Stimulated activated CD4-positive, alpha-beta T cell treated with anti-CD3 and anti-CD28 coated beads, TNF-alpha, amount 100 ng/mL, for 4 hours (primary cell): ENCODE measurements at regions not wholly inside any gene's neighbourhood (a gene's known extent, or its start where the extent isn't known, plus 50 kb on each side); places are given as distances from the start of the nearest gene placed in this dataset.

Experiments used
- DNase-seq, 3 experiments: peaks; one replicate each; pipeline ENCODE4 v3.0.0-alpha.2; 2020; ENCODE audit warnings: low read depth in 3 of 3

DNA sequence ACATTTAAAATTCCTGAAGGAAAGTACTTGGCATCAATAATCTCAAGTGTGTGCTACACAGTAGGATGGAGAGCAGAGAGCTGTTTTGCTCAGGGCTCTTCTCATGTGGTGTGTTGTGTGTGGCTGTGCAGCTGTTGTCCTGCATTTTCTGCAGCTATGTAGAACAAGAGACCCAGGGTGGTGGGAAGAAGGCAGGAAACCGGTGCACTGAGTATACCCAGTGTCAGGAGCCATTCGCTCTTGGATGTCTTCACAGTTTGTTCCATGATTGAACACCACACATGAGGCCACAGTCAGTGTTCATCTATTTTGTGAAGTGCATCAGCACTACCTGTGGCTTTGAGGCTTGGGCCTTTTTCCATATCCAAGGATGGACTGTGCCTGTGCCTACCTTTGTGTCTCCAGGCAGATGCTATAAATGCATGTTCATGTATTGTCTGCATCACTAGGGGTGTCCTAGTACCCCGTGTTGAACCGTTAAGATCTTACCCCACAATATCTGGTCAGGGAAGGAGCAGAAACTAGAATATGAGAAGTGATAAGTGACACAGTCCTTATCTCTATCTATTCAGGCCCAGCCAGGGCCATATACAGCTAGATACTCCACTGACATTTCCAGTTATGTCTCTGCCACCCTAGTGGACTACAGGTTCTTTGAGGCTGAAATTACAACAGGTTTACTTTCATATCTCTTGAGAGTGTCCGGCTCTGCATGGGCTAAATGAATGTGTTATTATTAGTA, 194.3 kb downstream of the NR2F2 start:
- DNase-seq, result no peak

DNA sequence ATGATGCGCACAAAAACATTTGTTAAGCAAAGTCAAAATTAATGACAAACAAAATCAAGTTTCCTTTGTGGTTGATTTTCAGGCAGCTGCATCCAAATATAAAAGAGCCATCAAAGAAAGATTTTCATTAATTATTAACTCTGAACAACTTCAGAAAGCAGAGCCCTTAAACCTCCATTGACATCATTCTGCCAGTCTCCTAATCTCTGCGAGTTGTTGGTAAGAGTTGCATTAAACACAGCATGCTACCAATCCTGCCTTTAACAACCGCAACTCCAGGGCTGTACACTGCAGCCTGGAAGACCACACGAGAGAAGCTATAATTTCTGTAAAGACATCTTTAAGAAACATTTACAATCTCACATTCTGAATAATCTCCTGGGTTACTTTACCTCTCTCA, 204.6 kb downstream of the NR2F2 start:
- DNase-seq, result no peak

DNA sequence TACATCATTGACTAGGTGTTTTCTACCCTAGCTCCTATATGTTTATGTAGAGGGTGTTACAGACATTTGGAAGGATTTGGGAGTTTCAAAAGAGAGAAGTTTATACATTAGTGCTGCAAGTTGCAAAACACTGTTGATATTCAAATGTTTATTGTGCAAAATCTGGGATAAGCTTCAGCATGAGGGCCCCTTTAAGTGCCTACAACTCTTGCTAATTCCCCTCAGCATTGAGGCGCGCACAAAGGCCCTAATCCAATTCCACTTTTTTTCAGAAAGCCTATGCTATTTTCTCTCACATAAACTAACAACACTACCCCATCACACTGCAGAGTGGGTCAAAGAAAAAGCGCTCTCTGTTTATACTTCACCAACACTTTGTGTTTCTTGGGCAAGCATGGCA, 208.0 kb downstream of the NR2F2 start:
- no peak for DNase-seq

DNA sequence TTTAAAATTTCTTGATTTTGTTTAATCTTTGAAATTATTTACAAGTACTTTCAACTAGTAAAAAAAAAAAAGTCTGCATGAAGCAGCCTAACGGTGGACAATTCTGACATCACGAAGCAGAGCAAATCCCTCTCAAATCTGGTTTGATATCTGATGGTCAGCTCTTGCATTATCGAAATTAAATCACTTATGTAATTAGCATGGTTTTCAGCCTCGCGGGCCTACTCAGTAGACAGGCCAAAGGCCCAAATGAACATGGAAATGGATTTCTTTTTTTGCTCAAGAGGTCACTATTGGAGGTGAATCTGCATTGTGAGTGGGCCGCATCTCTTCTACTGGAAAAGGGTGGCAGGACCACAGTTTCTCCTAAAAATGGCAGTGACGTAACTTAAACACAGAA, 209.8 kb downstream of the NR2F2 start:
- no peak for DNase-seq

DNA sequence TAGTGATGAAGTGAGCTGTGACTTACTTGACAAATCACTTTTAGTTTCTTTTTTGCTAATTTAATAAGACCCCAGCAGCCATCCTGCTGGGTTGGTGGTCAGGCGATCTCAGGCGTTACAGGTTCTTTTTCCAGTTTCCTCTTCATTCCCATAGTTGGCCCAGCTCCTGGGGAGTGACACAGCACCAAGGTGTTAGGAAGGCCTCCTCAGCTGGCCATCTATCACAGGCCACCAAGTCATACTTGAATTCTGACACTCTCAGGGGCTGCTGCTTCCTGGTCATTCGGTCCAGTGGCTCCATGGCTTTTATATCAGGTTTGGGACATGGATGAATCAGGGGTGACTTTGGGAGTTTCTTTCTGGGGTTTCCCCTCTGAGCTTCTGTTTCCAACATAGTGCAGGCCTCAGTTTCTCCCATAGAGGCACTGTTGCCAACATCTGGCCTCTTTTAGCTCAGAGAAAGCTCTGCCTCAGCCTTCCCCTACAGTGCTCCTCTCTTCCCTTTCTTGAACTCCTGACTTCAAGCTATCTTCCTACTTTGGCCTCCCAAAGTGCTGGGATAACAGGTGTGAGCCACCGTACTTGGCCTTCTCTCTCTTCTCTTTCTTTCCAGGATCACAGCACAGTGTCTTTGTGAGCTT, 211.8 kb downstream of the NR2F2 start:
- DNase-seq, result no peak

DNA sequence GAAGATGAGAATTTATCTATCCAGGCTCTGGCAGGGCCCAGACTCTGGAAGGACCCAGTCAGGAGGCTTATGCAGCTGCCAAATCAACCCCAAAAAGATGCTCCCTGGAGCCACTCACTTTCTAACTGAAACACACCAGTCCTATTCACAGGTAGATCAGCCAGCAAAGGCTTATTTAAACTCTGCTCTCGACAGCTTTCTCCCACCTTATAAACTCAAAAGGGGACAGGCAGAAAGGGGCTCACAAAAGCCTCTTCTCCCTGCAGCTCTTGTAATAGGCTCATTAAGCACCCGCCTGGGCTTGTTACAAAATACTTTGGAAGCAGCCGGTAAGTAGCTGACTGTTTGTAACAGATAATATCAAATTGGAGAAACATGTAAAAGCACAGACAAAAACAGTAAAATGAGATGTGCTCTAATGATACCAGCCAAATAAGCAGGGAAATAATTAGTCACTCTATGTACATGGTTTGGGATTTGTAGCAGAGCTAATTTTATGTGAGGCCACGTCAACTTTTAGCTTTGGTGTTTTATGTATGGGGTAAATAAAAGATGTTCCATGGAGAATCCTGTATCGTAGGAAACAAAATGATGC, 213.8 kb downstream of the NR2F2 start:
- no peak for DNase-seq

DNA sequence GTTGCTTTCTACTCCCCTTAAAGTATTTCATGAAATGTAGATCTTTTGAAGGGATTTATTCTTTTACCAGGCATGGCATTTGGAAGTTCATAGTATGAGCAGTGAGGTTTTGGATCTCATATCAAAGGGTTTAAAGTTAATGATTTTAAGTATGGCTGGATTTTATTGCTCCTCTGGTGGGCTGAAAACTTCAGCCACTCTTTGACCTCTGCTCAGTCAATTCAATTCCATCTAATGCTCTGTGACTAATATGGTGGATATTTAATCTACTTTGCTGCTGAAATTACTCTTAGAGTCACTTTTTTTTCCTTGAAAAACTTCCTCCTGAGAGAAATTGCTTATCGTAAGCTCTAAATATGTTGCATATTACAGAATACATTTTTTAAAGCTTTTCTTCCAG, 218.6 kb downstream of the NR2F2 start:
- DNase-seq, result no peak

DNA sequence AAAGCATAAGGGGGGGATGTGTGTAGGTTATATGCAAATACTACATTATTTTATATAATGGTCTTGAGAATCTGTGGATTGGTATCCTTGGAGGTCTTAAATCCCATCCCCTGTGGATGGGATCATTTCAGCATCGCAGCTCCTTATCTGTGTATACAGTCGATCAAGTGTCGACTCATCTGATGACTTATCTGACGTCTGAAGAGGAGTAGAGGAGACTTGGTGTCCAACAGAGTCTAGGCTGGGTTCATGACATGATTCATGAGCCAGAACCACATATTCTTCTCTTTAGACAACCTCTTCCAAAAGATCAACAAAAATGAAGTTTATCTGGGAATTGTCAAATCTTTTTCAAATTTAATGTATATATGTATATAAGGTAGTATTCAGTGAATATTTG, 220.7 kb downstream of the NR2F2 start:
- DNase-seq, result no peak

DNA sequence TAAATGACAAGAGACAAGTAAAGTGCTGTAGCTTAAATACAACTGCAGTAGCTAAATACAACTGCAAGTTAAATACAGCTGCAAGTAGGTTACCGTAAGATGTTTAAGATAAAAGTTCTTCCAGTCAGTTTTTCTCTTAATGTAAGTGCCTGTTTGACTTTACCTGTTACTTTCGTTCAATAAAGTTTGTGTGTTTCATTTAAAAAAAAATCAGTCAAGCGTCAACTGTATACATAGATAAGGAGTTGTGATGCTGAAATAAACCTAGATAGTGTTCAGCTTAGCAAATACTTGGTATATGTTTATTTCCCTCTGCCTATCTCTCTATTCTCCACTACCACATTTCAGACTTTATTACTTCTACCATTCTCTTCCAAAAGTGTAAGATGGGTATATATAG, 221.2 kb downstream of the NR2F2 start:
- DNase-seq, result no peak

DNA sequence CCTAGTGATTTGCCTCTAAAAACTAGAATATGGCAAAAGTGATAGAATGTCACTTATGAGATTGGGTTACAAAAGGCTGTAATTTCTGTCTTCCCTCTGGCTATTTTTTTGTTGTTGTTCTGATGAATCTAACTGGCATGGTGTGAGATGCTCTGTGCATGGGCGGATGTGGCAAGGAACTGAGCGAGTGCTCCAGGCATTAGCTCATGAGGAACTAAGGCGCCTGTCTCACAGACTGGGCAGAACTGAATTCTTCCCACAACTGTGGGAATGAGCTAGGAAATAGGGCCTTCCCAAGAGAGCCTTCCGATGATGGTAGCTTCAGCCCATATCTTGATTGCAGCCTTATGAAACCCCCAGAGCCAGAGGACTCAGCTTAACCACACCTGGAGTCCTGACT, 222.5 kb downstream of the NR2F2 start:
- DNase-seq, result no peak

DNA sequence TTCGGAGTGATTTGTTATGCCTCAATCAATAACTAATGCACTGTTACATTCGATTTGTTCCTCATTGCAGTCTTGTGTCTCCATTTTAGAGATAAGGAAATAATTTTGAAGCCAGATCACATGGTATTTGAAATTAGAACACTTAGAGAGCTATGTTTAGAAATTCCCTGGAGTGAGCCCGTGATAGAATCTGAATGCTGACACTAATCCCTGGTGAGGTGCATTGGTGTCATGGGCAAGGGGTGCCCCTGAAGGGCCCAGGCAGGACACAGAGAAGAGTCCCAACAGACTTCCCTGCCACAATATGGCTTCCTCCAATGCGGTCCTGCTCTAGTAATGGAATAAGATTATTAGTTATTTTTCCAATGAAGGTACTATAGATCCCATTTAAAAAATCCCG, 223.0 kb downstream of the NR2F2 start:
- no peak for DNase-seq

DNA sequence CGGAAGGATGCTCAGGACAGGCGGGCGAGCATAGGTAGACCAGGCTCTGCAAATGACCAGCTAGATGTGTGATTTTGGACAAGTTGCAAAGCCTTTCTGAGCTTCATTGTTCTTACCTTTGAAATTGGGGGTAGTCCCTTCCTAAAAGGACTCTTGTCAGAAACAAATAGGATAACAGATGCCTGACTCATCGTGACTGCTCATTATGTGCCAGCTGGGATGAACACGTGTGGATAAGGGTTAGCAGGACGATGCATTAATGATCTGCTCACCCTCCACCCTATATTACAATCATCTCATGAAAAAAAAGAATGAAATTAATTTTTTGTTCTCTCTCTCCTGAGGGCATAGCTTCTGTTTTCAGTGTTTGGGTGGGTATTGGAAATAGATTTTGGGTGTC, 223.4 kb downstream of the NR2F2 start:
- DNase-seq, result no peak

DNA sequence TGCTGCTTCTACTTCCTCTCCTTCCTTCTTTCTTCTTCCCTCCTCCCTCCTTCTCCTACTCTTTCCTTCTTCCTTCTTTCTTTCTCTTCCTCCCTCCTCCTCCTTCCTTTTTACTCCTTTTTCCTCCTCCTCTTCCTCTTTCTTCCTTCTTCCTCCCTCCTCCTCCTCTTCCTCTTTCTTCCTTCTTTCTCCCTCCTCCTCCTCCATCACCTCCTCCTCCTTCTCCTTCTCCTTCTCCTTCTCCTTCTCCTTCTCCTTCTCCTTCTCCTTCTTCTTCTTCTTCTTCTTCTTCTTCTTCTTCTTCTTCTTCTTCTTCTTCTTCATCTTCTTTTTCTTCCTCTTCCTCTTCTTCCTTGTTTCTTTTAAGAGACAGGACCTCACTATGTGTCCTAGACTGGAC, 224.0 kb downstream of the NR2F2 start:
- no peak for DNase-seq

DNA sequence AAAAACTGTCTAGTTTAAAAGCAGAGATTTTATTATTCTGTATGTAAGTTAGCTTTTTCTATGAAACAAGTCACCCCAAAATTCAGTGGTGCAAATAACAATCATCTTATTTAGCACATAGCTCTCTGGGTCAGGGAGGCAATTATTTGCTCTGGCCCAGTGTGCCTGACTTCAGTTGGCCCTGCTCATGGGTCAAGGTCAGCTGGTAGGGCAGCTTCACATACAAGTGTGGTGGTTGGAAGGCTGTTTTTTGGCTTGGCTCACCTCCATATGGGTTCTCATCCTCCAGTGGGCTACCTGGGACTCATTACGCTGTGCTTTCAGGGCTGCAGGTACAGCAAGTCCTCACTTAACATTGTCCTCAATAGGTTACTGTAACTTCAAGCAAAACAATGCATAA, 228.6 kb downstream of the NR2F2 start:
- DNase-seq, result no peak

DNA sequence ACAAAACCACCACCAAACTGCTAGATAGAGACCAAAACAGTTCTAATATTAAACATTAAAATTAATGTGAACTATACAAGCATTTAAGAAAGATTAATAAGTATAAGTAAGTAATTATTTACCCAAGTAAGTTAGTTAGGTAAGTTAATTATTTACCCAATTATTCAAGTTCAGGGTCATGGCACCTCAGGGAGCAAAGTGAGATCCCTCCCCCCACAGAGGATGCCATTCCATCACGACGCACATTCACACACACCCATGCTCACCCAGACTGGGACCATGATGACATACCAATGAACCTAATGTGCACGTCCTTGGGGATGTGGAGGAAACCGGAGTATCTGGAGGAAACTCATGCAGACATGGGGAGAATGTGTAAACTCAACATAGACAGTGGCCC, 229.1 kb downstream of the NR2F2 start:
- DNase-seq, result no peak

DNA sequence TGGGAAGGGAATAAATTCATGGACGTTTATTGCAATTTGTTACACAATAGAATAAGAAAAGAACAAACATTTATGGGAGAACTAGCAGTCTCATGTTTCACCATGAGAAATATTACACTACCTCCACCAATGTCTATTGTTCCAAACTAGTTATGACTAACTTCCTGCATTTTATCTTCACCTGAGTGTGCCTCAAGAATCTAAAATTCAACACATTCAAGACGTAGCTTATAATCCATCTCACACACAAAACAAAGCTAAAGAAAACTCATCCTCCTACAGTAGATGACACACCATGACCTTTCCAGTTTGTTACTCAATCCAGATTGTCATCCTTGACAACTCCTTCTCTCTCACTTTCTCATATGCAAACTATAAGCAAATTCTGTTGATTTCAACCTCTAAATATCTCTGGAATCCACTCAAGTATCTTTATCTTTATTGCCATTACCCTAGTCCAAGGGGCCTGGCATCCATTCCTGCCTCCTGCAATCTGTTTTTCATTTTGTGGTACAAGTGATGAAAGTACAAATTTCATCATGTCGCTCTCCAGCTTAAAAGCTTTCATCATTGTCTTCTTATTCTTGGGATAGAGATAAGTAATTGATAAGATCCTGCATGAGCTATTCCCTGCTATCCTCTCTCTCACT, 229.9 kb downstream of the NR2F2 start:
- no peak for DNase-seq

DNA sequence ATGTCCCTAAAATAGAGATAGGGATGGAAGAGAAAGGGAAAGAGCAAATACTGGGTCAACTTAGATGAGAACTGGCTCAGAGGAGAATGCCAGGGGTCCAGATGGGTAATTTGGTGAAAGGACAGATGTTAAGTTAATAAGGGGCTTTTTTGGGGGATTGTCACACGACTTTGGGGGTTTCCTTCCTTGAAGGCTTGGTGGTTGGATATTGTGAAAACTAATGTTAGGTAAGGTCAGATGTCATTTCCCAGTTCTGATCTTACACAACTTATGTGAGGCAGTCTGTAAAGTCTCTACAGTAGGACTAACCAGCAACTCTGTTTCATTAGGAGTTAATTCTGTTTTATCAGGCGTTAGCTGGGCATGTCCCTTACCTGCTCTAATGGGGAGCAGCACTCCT, 231.1 kb downstream of the NR2F2 start:
- no peak for DNase-seq

DNA sequence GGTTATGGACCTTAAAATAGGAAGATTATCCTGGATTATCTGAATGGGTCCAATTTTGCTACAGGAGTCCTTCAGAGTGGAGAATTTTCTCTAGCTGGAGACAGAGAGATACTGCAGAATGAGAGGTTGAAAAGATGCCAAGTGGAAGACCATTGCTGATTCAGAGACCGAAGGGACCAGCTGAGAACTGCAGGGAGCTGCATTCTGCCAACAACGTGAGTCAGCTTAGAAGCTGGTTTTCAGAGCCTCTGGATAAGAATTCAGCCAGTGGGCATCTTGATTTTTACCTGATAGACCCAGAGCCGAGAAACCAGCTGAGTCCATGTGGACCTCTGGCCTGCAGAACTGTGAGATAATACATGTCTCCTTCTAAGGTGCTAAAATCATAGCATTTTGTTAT, 234.0 kb downstream of the NR2F2 start:
- no peak for DNase-seq

DNA sequence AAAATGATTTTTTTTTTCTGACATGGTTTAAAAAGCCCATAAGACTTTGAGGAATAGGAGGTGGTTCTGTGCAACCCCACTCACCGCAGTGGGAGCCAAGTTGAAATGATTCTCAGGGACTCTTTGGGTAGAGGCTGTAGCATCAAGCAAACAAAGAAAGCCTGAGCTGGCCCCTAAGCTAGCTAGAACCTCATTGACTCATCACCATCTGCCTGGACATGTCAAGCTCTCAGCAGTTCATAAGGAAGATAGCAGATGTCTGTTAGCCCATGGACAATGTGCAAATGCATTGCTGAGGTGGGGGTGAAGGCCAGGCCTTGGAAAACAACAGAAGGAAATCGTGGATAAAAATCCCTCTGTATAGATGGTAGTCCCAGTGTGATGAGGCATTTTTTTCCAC, 234.8 kb downstream of the NR2F2 start:
- DNase-seq, result no peak

DNA sequence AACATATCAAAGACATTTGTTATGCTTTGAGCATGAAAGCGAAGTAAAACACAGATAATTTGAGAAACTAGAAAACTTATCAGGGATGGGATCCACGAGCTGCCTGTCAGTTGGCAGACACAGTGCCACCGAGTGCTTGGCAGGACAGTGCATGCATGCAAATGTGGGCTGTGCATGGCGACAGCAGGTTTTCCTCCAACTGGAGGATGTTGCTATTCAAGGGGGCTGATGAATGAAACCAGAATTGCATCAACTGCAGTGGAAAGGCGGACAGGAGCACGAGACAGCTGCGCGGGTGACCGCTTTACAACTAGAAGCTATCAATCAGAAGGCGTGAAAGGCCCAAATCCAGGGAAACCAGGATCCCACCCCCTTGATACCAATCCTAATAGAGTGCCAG, 244.3 kb downstream of the NR2F2 start:
- no peak for DNase-seq

DNA sequence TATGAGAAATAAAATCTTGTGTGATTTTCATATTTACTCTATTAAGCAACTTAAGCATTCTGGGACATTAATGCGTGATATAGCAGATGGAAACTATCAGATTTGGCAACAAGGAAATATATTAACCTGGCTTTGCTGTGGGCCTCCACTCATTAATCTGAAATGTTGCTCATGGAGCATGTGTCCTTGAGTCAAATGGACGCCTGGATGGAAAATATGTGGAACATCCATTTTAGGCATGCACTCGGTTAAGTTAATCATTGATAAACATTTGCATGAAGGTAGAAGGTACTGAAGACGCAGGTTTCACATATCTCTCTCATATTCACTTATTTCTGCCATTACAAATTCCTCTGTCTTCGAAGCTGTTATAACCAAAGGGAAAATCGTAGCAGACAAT, 246.1 kb downstream of the NR2F2 start:
- no peak for DNase-seq

DNA sequence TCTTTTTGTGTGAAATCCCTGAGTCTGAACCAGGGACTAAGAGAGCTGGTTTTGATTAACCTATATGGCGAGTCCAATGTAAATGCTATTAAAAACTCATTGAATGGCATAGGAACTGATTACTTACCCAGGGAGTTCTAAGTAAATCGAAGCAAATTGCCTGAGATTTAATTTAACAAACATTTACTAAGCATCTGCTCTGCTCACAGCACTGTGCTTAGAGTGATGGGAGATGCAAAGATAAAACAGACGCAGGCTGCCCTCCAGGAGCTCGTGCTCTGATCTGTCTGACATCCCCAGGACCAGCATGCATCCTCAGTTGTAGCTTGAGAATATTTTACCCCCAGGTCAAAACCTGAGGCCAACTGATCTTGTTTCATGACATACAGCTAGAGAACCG, 247.9 kb downstream of the NR2F2 start:
- no peak for DNase-seq

DNA sequence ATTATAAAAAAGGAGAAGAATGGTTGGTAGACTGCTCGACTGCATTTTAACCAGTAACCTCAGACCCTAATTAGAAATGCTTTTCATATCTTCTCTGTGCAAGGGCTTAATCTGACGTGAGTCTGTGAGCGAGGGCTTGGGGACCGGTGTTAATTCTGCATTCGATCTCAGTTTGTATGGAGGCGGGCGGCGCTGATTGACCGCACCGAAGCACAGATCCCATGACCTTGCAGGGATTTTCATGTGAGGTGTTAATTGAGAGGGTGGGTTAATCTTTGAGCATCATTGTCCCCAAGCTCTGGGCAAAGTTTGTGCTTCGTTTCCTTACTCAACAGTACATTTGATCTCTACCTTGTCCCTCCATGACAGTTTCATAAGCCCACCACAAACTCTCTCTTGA, 250.9 kb downstream of the NR2F2 start:
- no peak for DNase-seq
